ENCODE measurements at regions not wholly inside any gene's neighbourhood (a gene's known extent, or its start where the extent isn't known, plus 50 kb on each side); places are given as distances from the start of the nearest gene placed in this dataset.

GRCh38 chr20:48064929-48065328, 279.6 kb upstream of the SULF2 start:
- no peak overlapping the region for H3K27ac ChIP-seq (ENCODE audit: extremely low read length, insufficient read depth, low read length)
- ATAC-seq (no peak), FAIRE-seq (no peak), DNase-seq (ENCODE audit: low spot score) (no peak)
- CTCF ChIA-PET (ENCODE audit: low intra/inter-chr PET ratio, low total read pairs), result no interaction called here
- H3K27me3 ChIP-seq (ENCODE audit: control insufficient read depth in 1 of 2, insufficient read depth in 2 of 2, low read length in 2 of 2), result 0 out of 5 replicates have a peak, but pooled peaks cover 0 to 3% of the 10 kb centered on the region in 2 experiments
- in situ Hi-C loops (cut with HindIII; ENCODE audit: extremely low pct_ligation_motif_present, low pct_unique_long_range_greater_than_20kb) (no loop called here), intact Hi-C loops (cut with micrococcal nuclease; ENCODE audit: unreplicated experiment) (no loop called here)
- no peak overlapping the region for H3K4me3 ChIP-seq (replicated peaks in 1 of 3; ENCODE audit: insufficient read depth in 1 of 3, low read depth in 2 of 3, low read length in 3 of 3)
- POLR2A ChIA-PET, result no interaction called here
- TF ChIP-seq YEATS4 (CRISPR knock-in tag; IDR thresholded peaks at IDR 0.05; ENCODE audit: borderline replicate concordance), result no peak
- TF ChIP-seq, protein P1, sequence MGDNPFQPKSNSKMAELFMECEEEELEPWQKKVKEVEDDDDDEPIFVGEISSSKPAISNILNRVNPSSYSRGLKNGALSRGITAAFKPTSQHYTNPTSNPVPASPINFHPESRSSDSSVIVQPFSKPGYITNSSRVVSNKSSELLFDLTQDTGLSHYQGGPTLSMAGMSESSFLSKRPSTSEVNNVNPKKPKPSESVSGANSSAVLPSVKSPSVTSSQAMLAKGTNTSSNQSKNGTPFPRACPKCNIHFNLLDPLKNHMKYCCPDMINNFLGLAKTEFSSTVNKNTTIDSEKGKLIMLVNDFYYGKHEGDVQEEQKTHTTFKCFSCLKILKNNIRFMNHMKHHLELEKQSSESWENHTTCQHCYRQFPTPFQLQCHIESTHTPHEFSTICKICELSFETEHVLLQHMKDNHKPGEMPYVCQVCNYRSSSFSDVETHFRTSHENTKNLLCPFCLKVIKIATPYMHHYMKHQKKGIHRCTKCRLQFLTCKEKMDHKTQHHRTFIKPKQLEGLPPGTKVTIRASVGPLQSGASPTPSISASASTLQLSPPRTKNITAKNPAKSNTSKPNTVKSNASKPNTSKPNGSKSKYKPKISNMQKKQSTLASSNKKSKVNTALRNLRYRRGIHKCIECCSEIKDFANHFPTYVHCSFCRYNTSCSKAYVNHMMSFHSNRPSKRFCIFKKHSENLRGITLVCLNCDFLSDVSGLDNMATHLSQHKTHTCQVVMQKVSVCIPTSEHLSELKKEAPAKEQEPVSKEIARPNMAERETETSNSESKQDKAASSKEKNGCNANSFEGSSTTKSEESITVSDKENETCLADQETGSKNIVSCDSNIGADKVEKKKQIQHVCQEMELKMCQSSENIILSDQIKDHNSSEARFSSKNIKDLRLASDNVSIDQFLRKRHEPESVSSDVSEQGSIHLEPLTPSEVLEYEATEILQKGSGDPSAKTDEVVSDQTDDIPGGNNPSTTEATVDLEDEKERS (CRISPR knock-in tag; IDR thresholded peaks at IDR 0.05), result no peak
- TF ChIP-seq TERF1 (CRISPR knock-in tag; IDR thresholded peaks at IDR 0.05), result no peak
- TF ChIP-seq ZNF678 (CRISPR knock-in tag; IDR thresholded peaks at IDR 0.05), result no peak
- TF ChIP-seq ZNF570 (CRISPR knock-in tag; IDR thresholded peaks at IDR 0.05; ENCODE audit: borderline replicate concordance), result no peak
- TF ChIP-seq CBX5 (CRISPR knock-in tag; IDR thresholded peaks at IDR 0.05; ENCODE audit: borderline replicate concordance), result no peak
- no peak for TF ChIP-seq KLF15 (CRISPR knock-in tag; IDR thresholded peaks at IDR 0.05; ENCODE audit: borderline replicate concordance)
- TF ChIP-seq, protein P2, sequence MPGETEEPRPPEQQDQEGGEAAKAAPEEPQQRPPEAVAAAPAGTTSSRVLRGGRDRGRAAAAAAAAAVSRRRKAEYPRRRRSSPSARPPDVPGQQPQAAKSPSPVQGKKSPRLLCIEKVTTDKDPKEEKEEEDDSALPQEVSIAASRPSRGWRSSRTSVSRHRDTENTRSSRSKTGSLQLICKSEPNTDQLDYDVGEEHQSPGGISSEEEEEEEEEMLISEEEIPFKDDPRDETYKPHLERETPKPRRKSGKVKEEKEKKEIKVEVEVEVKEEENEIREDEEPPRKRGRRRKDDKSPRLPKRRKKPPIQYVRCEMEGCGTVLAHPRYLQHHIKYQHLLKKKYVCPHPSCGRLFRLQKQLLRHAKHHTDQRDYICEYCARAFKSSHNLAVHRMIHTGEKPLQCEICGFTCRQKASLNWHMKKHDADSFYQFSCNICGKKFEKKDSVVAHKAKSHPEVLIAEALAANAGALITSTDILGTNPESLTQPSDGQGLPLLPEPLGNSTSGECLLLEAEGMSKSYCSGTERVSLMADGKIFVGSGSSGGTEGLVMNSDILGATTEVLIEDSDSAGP (CRISPR knock-in tag; IDR thresholded peaks at IDR 0.05; ENCODE audit: borderline replicate concordance), result no peak
- no peak for TF ChIP-seq RXRB (CRISPR knock-in tag; IDR thresholded peaks at IDR 0.05; ENCODE audit: borderline replicate concordance)
- TF ChIP-seq ATF7 (IDR thresholded peaks at IDR 0.05), result no peak
- no peak for TF ChIP-seq ATF7 (CRISPR knock-in tag; IDR thresholded peaks at IDR 0.05)
- no peak for TF ChIP-seq ZFP82 (CRISPR knock-in tag; IDR thresholded peaks at IDR 0.05; ENCODE audit: borderline replicate concordance)
- no peak for TF ChIP-seq ZNF180 (CRISPR knock-in tag; IDR thresholded peaks at IDR 0.05; ENCODE audit: borderline replicate concordance, low read depth)
- no peaks in the 10 kb centered on the region for H3K4me1 ChIP-seq (ENCODE audit: insufficient read depth, low read length)
- H3K36me3 ChIP-seq (replicated peaks in 1 of 2; ENCODE audit: control insufficient read depth in 1 of 2, insufficient read depth in 2 of 2, low read length in 2 of 2), result no peaks in the 10 kb centered on the region
- no peaks in the 10 kb centered on the region for H4K20me1 ChIP-seq (ENCODE audit: insufficient read depth, low read length)
- no peaks in the 10 kb centered on the region for H3K79me2 ChIP-seq (ENCODE audit: insufficient read depth, low read length)
- no peaks in the 10 kb centered on the region for H3K9me3 ChIP-seq (ENCODE audit: low read length)
- 30% methylated on average over 4 of the region's 4 CpGs for WGBS (ENCODE audit: low lambda C conversion rate)
- no peak overlapping the region for H2AFZ ChIP-seq (ENCODE audit: low read length)
- no peak overlapping the region for H3K4me2 ChIP-seq (ENCODE audit: low read depth, low read length)
- BruUV-seq (replicated peaks), result no TSS peak
- H3K9ac ChIP-seq (ENCODE audit: insufficient read depth, low read depth, low read length), result no peak overlapping the region
